OCI-LY3 (cell line): ENCODE measurements at regions not wholly inside any gene's neighbourhood (a gene's known extent, or its start where the extent isn't known, plus 50 kb on each side); places are given as distances from the start of the nearest gene placed in this dataset.

Experiments used
- EZH2phosphoT487 ChIP-seq: fragments of 200-600 bp; shearing (Covaris generic); IDR thresholded peaks from 2 replicates; pipeline ENCODE4 v1.6.1; 2018; ENCODE audit warnings: antibody characterized with exemption, mixed run types, low read depth
- TF ChIP-seq, protein P1 (sequence below): fragments of 200-600, 300-600 bp; sonication (generic); IDR thresholded peaks from 2 replicates; pipeline ENCODE4 v1.5.1; 2014; ENCODE audit warnings: antibody characterized with exemption, low read length, low read depth

DNA sequence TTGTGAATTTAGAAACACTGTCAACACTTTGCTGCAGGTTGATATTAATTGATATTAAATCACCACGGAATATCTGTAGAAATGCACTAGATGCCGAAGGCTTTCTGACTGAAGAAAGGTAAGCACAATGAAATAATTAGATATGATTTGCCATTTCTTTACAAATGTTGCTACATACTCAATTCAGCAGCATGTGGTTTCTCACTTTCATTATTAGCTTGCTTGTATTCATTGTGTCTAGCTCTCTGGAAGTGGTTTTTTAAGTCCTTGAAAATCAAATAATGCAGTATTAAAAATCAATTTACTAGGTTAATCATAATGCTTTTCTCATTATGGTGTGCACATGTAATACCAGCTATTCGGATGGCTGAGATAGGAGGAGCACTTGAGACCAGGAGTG, 231.3 kb upstream of the MARCKS start:
- TF ChIP-seq, protein P1, sequence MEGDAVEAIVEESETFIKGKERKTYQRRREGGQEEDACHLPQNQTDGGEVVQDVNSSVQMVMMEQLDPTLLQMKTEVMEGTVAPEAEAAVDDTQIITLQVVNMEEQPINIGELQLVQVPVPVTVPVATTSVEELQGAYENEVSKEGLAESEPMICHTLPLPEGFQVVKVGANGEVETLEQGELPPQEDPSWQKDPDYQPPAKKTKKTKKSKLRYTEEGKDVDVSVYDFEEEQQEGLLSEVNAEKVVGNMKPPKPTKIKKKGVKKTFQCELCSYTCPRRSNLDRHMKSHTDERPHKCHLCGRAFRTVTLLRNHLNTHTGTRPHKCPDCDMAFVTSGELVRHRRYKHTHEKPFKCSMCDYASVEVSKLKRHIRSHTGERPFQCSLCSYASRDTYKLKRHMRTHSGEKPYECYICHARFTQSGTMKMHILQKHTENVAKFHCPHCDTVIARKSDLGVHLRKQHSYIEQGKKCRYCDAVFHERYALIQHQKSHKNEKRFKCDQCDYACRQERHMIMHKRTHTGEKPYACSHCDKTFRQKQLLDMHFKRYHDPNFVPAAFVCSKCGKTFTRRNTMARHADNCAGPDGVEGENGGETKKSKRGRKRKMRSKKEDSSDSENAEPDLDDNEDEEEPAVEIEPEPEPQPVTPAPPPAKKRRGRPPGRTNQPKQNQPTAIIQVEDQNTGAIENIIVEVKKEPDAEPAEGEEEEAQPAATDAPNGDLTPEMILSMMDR = no peak
- no peak for TF ChIP-seq EZH2phosphoT487
